Aorta (tissue), 5 donors: ENCODE measurements at regions not wholly inside any gene's neighbourhood (a gene's known extent, or its start where the extent isn't known, plus 50 kb on each side); places are given as distances from the start of the nearest gene placed in this dataset.
"Not testable (repeated sequence)": the region's sequence is repeated elsewhere in the genome, so short reads cannot be mapped to it uniquely, and the experiment has no call there.

Source experiments
- ATAC-seq: fragments of 200-7000 bp; cut with Tn5 transposase; one replicate; pipeline ENCODE4 v1.9.1; 2022; ENCODE audit warnings: moderate library complexity; ENCODE audit not compliant: low FRiP score
- DNase-seq, 2 donors: peaks; one replicate each; pipeline ENCODE4 v3.0.0-alpha.2; 2020
- H3K27ac ChIP-seq, 2 donors: one replicate each; pipeline ENCODE4 v1.5.1; 2013; ENCODE audit warnings: low read length in 2 of 2, mild to moderate bottlenecking in 2 of 2, moderate library complexity in 2 of 2, control low read depth in 1 of 2, inconsistent platforms in 1 of 2, low read depth in 1 of 2
- H3K27me3 ChIP-seq, 2 donors: one replicate each; pipeline ENCODE4 v1.6.1; 2013; ENCODE audit warnings: control low read depth in 1 of 2, low read length in 1 of 2, mild to moderate bottlenecking in 1 of 2, moderate library complexity in 1 of 2; ENCODE audit not compliant: insufficient read depth in 2 of 2, control insufficient read depth in 1 of 2
- H3K36me3 ChIP-seq, 2 donors: one replicate each; pipeline ENCODE4 v1.6.1; 2013; ENCODE audit warnings: control low read depth in 1 of 2, low read length in 1 of 2, mild to moderate bottlenecking in 1 of 2; ENCODE audit not compliant: insufficient read depth in 2 of 2, control insufficient read depth in 1 of 2
- H3K4me1 ChIP-seq, 2 donors: one replicate each; pipeline ENCODE4 v1.6.1; 2013; ENCODE audit warnings: low read length in 2 of 2, control low read depth in 1 of 2, mild to moderate bottlenecking in 1 of 2, moderate library complexity in 1 of 2; ENCODE audit not compliant: insufficient read depth in 2 of 2, control insufficient read depth in 1 of 2
- H3K4me3 ChIP-seq, 2 donors: one replicate each; pipeline ENCODE4 v1.5.1; 2013; ENCODE audit warnings: low read length in 2 of 2, control low read depth in 1 of 2, mild to moderate bottlenecking in 1 of 2
- H3K9me3 ChIP-seq: one replicate; pipeline ENCODE4 v1.6.1; 2013; ENCODE audit warnings: mild to moderate bottlenecking, low read length; ENCODE audit not compliant: control insufficient read depth
- WGBS, 2 donors: extraction: QIAGEN DNeasy Blood & Tissue Kit; methylation state at CpG; one replicate each; pipeline ENCODE4 v1.1.7; 2013; 5-methylcytosine and 5-hydroxymethylcytosine counted together
- intact Hi-C, 2 donors: fragments of 100-400 bp; cut with DNase I; formaldehyde crosslinking; loops; one replicate each; pipeline versions ENCODE4 v1.14.2 to v1.15.0; 2022
- donor health status: healthy with polysubstance abuse.
- donor health status: Bipolar disorder and iron deficiency.
- donor health status: DM: no; HTN: no; CAD: no.
- donor health status: DM: no; HTN: no; CAD: no.
- donor health status: DM: yes; HTN: yes; CAD: no.

DNA sequence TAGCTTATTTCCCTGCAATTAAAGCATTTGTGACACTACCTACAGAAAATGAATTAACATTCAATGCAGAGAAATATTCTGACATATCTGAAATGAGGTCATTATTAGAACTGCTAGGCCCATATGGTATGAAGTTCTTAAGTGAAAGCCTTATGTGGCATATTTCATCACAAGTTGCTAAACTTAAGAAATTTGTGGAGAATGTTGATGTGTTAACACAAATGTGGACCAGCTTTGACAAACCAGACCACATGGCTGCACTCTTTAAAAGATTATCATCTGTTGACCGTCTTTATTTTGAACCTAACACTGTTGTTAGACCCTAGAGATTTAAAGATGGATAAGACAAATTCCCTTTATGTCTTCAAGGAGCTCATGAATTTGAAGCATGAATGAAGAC is 1024.1 kb downstream of the RPA4 start:
- DNase-seq (no peak), ATAC-seq (no peak)
- no peaks in the 10 kb centered on the region for H3K4me1 ChIP-seq
- H3K36me3 ChIP-seq = no peaks in the 10 kb centered on the region
- 84 to 89% methylated on average over 1 of the region's 1 CpG for WGBS, 2 donors
- no peaks in the 10 kb centered on the region for H3K9me3 ChIP-seq
- H3K27ac ChIP-seq = no peak overlapping the region
- no peak overlapping the region for H3K4me3 ChIP-seq
- intact Hi-C loops = no loop called here
- H3K27me3 ChIP-seq = no peaks in the 10 kb centered on the region

- H3K27ac ChIP-seq = no peak overlapping the region
- DNase-seq = no peak
- H3K27me3 ChIP-seq = no peaks in the 10 kb centered on the region
- no peaks in the 10 kb centered on the region for H3K36me3 ChIP-seq
- intact Hi-C loops = no loop called here
- WGBS, 2 donors = 78 to 84% methylated on average over 3 of the region's 3 CpGs
- H3K4me1 ChIP-seq = no peaks in the 10 kb centered on the region
- H3K4me3 ChIP-seq = no peak overlapping the region
- no peak for ATAC-seq
- H3K9me3 ChIP-seq = no peaks in the 10 kb centered on the region
Measured at GRCh38 chrX:97909245-97909644, 1025.5 kb downstream of the RPA4 start.

DNA sequence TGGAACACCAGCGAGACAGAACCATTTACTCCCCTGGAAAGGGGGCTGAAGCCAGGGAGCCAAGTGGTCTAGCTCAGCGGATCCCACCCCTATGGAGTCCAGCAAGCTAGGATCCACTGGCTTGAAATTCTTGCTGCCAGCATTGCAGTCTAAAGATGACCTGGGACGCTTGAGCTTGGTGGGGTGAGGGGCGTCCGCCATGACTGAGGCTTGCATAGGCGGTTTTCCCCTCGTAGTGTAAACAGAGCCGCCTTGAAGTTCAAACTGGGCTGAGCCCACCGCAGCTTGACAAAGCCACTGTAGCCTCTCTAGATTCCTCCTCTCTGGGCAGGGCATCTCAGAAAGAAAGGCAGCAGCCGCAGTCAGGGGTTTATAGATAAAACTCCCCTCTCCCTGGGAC is 1031.7 kb downstream of the RPA4 start:
- H3K9me3 ChIP-seq, H3K4me1 ChIP-seq, H3K27ac ChIP-seq, intact Hi-C loops, DNase-seq, H3K4me3 ChIP-seq, H3K27me3 ChIP-seq, ATAC-seq, H3K36me3 ChIP-seq: not testable (repeated sequence)
- 88 to 95% methylated on average over 10 of the region's 10 CpGs for WGBS, 2 donors

DNA sequence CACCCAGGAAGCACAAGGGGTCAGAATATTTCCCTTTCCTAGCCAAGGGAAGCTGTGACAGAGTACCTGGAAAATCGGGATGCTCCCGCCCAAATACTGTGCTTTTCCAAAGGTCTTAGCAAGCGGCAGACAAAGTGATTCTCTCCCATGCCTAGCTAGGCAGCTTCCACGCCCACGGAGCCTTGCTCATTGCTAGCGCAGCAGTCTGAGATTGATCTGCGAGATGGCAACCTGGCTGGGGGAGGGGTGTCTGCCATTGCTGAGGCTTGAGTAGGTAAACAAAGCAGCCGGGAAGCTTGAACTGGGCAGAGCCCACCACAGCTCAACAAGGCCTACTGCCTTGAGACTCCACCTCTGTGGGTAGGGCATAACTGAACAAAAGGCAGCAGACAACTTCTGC is 1037.5 kb downstream of the RPA4 start:
- ATAC-seq, H3K4me3 ChIP-seq, H3K27me3 ChIP-seq, H3K36me3 ChIP-seq, intact Hi-C loops, H3K9me3 ChIP-seq, H3K4me1 ChIP-seq, H3K27ac ChIP-seq, DNase-seq: not testable (repeated sequence)
- WGBS, 2 donors = 88 to 91% methylated on average over 8 of the region's 8 CpGs

GRCh38 chrX:97931586-97931985 is 1047.9 kb downstream of the RPA4 start:
- Histone ChIP-seq H3K27ac (no peak overlapping the region), H3K27me3 (no peaks in the 10 kb centered on the region), H3K4me3 (no peak overlapping the region), H3K4me1 (no peaks in the 10 kb centered on the region), H3K36me3 (no peaks in the 10 kb centered on the region), H3K9me3 (no peaks in the 10 kb centered on the region)
- 73 to 79% methylated on average over 2 of the region's 2 CpGs for WGBS, 2 donors
- intact Hi-C loops = no loop called here
- DNase-seq (no peak), ATAC-seq (no peak)

DNA sequence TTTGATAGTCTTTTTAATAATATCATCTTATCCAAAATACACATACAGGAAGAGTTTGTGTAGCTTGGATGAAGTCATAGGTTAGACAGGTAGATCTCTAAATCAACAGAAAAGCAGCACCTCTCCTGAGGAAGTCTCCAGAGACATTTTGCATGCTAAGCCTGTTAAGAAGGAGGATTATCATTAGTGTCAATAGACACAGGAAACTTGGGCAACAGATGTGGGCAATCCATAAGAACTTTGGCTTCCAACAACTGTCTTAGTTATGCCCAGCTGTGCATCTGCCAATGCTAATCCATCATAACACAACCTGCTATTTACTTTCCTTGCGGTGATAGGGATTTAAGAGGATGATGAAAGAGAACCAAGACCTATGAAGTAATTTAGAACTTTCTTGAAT is 1052.6 kb downstream of the RPA4 start:
- ATAC-seq = no peak
- intact Hi-C loops = no loop called here
- WGBS, 2 donors = 85 to 91% methylated on average over 1 of the region's 1 CpG

GRCh38 chrX:97938706-97939105 is 1055.0 kb downstream of the RPA4 start:
- no peaks in the 10 kb centered on the region for H3K9me3 ChIP-seq
- H3K36me3 ChIP-seq = no peaks in the 10 kb centered on the region
- no peaks in the 10 kb centered on the region for H3K27me3 ChIP-seq
- intact Hi-C loops = no loop called here
- no peak overlapping the region for H3K27ac ChIP-seq
- no peak for ATAC-seq
- DNase-seq = no peak
- no peaks in the 10 kb centered on the region for H3K4me1 ChIP-seq
- no peak overlapping the region for H3K4me3 ChIP-seq
- WGBS, 2 donors = 72 to 81% methylated on average over 1 of the region's 1 CpG

More for the DNA sequence above, 1052.6 kb downstream of the RPA4 start:
- H3K4me1 ChIP-seq = no peaks in the 10 kb centered on the region
- H3K4me3 ChIP-seq = no peak overlapping the region
- H3K27me3 ChIP-seq = no peaks in the 10 kb centered on the region
- H3K36me3 ChIP-seq = no peaks in the 10 kb centered on the region
- H3K27ac ChIP-seq = no peak overlapping the region
- no peaks in the 10 kb centered on the region for H3K9me3 ChIP-seq
- no peak for DNase-seq

GRCh38 chrX:97968376-97969163 is 1084.9 kb downstream of the RPA4 start:
- Histone ChIP-seq H3K4me3 (no peak overlapping the region), H3K4me1 (no peaks in the 10 kb centered on the region), H3K9me3 (no peaks in the 10 kb centered on the region), H3K27ac (no peak overlapping the region), H3K27me3 (no peaks in the 10 kb centered on the region), H3K36me3 (no peaks in the 10 kb centered on the region)
- ATAC-seq = no peak
- no peak for DNase-seq
- 44 to 56% methylated on average over 7 of the region's 7 CpGs for WGBS, 2 donors
- intact Hi-C loops = no loop called here

DNA sequence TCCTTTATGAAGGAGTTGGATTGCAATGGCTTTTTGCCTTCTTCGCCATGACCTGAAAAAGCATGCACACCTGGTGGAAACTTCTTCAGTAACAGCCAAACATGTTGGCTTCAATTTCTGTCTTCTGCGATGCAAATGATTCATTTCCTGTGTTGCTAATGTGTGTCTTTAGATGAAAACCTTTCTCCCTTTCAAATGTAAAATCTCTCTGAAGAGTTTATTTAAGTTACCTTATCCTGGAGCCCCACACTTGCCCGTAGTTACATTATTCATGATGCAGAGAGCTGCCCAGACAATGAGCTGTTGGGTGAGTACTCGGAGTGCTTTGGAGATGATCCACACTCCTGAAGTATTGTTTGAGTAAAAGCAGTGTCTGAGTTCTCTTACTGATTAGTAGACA is 1100.9 kb downstream of the RPA4 start:
- Histone ChIP-seq H3K27ac (no peak overlapping the region), H3K36me3 (no peaks in the 10 kb centered on the region), H3K4me1 (no peaks in the 10 kb centered on the region), H3K27me3 (no peaks in the 10 kb centered on the region), H3K4me3 (no peak overlapping the region), H3K9me3 (no peaks in the 10 kb centered on the region)
- 32 to 59% methylated on average over 4 of the region's 4 CpGs for WGBS, 2 donors
- intact Hi-C loops = no loop called here
- ATAC-seq (no peak), DNase-seq (no peak)
